Daoy (cell line): ENCODE measurements at regions not wholly inside any gene's neighbourhood (a gene's known extent, or its start where the extent isn't known, plus 50 kb on each side); places are given as distances from the start of the nearest gene placed in this dataset.
"Not testable (repeated sequence)": the region's sequence is repeated elsewhere in the genome, so short reads cannot be mapped to it uniquely, and the experiment has no call there.

Experiments
- DNase-seq: peaks from one replicate; pipeline ENCODE4 v3.0.0-alpha.2; 2015; ENCODE audit warnings: low read depth

DNA sequence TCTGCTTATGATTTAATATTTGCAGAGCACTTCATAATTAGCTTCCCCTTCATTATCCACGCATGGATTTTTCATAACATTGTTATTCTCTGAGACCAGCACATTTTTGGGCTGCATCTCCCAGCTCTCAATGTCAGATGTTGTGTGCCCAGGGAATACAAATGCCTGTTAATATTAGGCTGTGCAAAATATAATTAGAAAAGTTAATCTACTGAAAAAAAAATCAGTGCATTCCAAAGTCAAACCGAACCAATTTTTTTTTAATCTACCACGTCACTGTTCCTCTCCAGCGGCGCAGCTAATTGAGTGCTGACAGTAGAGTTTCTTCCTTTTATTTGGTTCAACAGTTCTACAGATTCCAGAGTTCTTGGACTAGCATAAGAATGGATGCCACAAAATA, 191.0 kb upstream of the RGS6 start:
- no peak for DNase-seq

DNA sequence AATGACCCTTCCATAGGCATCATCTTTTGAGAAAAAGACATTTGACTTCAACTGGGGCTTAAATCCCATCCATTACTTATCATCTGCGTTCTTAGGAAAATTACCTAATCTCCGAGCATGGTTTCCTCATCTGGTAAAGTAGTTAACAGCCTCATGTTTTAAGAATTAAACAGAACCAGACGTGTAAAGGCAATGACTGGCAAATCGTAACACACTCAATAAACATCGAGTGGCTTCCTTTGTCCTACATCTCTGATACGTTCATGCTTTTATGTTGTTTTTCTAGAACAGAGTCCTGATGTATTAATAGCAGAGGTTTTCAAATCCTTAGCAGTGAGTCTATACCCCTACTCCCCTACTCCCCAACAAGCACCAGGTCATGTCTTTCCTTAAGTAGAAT, 189.7 kb upstream of the RGS6 start:
- no peak for DNase-seq

DNA sequence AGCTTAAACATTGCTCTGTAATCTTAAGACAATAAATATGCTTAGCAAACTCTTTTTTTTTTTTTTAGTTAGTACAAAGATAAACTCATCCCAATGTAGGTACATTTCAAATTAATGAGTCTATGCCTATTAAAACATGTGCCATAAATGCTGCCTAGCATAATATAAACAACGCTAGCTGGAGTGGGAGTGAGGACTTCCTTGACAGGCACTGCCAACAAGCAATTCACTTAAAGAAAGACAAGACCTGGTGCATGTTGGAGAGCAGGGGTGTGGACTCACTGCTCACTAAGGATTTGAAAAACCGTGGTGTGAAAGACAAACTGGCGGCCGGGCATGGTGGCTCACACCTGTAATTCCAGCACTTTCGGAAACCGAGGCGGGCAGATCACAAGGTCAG, 187.2 kb upstream of the RGS6 start:
- DNase-seq, result no peak

DNA sequence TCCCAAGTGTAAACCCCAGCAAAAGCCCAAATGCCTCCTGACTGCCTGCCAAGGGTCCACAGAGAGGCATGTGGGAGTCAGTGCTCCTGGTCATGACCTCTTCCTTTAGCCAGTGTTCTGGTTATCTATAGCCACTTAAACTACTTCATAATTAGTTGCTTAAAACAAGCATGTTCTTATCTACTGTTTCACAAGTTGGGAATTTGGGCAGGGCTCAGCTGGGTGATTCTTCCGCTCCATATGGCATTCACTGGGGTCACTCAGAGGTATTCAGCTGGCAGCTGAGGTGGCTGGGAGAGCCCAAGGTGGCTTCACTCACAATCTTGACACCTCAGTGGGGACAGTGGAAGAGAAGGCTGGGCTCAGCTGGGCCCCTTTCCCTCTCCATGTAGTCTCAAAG, 184.0 kb upstream of the RGS6 start:
- DNase-seq, result no peak

DNA sequence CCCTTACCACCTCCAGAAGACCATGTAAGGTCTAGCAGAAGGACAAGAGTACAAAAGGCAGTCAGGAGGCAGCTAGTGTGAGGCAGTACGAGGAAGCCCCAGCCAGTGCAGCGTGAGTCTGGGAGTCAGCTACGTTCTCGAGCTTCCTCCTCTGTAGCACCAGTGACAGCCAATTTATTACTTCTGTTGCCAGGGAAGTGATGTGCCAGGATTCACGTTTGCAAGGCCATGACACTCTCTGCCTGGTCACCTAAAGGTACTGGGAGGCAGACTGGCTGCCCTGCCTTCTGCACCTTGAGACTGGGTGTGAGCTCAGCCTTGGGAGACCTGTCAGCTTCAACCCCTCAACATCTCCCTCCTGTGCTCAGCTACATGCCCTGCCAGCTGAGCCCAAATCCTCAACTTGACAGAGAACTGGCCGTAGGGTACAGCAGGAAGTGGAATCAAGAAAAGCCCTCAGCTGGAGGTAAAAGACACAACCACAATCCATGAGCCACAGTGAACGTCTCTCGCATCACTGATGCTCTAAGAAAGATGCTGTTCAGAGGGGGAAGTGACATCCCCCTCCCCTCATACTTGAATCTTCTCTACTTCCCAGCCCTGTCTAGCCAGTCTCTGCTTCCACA, 182.5 kb upstream of the RGS6 start:
- peak; percentile 43 for DNase-seq

DNA sequence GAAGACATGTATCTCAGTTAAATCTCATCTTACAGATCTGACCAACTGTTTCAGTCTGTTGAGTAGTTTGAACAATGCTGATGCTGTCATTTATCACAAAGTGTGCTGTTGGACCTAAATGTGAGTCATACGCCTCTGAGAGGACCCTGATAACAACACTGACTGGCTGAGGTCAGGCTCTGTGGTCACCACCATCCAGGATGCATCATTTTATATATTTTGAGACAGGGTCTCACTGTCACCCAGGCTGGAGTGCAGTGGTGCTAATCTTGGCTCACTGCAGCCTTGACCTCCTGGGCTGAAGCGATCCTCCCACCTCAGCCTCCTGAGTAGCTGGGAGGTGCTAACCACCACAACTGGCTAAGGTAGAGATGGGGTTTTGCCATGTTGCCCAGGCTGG, 181.0 kb upstream of the RGS6 start:
- peak; percentile 51 for DNase-seq

DNA sequence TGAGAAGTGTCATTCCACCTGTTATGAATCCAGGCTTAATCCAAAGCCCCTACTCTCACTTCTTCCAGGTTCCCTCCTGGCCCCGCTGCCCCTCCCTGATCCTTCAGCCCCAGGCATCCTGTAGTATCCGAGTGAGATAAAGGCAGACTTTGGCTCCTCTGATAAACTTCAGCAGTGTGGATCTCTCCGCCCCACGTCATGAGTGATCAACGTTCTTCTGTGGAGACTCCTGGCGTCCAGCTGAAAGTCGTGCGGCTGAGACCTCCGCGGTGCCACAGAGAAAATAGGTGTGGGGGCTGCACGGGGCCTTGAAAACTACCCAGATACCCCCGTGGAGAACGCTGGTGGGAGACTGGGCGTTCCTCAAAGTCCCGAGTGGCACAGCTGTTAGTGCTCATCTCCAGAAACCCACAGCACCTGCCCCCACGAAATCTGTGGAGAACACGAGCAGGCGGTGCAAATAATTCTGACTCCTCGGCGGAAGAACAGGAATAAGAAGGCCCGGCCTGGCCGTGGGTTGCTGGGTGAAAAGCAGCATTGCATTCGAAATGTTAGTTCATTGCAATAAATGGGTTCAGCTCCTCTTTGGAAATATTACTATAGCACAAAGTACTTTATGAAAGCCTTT, 180.0 kb upstream of the RGS6 start:
- DNase-seq, result no peak

DNA sequence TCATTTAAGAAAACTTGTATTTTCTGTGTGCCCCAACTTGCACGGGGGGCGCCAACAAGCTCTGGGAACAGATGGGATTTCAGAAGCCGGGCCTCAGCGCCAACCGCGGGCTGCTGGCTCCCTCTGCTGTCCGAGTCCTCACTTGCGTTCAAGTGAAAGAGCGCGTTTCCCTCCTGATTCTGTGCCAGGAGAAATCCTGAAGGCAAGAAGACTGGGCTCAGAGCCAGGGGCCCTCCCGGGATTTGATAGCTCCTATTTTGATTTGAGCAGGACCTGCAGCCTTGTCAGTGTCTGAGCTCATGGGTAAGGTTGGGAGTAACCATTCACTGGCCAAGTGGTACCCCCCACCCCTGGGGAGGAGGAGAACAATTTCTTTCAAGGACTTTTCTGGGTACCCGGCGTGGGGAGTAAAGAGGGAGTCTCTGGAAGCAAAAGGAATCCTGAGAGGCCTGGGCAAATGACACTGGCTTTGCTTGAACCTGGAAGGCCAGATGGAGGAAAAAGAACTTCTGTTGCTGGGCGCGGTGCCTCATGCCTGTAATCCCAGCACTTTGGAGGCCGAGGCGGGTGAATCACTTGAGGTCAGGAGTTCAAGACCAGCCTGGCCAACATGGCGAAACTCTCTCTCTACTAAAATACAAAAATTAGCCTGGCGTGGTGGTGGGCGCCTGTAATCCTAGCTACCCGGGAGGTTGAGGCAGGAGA, 179.0 kb upstream of the RGS6 start:
- DNase-seq, result peak; percentile 93

DNA sequence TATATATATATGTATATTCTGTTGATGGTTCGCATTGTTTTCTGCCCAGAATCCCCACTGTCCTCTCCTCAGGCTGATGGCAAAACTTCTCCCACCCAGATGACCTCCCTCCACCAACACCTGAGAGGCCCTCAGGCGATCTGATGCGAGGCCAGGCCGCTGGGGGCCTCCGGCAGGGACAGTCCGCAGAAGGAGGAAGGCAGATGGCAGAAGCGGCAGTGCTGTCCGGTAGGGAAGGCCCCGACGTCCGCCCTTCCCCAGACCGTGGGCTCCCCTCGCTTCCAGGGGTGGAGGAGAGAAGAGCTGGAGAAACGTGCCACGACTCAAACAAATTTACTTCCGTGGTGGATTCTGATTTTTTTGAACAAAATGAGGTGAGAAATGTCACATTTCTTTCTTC, 178.3 kb upstream of the RGS6 start:
- no peak for DNase-seq

DNA sequence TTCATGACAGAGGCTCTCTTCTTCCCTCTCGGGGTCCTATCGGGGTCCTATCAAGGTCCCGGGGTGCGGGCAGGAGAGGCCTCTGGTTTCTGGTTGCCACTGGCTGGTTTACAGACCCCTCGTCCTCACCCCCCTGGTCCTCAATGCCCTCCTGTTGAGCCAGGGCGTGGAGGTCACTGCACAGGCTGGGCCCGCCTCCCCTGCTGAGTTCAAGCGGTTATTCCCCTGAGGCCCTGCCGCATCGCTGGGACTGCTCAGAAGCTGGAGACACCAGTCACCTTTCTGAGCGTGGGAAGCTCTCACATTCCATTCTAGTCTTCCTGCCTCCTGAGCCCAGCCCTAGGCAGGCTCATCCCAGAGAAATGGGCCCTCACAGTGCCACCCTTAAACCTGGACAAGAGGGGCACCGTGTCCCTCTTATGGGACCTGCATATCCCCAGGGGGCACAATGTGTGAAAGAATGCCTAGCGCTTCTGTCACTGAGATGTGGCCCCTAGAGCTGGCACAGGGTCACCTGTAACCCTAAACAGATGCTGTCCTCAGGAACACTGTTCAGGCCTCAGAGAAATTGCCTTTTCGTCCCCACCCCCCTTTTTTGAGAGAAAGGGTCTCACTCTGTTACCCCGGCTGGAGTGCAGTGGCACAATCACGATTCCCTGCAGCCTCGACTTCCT, 177.7 kb upstream of the RGS6 start:
- no peak for DNase-seq

DNA sequence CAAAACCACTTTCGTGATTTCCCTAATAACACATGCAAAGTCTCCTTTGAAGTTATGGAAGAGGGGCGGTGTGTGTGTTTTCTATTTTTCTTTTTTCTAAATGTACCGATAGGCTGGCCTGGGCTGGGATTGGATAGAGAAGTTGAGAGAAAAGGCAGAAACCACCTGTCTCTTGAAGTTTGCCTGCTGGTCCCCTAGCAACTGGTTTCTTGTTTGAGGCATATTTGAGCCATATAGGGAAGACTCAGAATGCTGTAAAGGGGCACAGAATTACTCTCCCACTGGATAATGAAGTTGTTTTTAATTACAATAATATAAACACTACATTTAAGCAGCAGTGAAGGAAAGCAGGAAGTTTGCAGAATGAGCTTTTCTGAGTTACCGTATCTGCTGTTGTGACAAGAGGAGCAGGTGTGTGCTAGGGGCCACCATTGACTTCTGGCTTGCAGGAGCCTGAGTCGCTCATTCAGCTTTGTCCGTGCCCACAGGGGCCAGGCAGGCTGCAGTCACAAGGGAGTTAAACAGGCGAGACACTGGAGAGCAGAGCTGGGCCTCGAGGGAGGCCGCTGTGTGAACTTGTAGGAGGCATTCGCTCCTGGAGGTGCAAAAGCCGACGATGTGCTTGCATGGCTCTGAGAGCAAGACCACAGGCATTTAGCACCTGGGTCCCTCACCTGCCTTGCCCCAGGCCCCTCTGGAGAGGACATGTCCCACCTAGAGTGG, 173.8 kb upstream of the RGS6 start:
- no peak for DNase-seq

DNA sequence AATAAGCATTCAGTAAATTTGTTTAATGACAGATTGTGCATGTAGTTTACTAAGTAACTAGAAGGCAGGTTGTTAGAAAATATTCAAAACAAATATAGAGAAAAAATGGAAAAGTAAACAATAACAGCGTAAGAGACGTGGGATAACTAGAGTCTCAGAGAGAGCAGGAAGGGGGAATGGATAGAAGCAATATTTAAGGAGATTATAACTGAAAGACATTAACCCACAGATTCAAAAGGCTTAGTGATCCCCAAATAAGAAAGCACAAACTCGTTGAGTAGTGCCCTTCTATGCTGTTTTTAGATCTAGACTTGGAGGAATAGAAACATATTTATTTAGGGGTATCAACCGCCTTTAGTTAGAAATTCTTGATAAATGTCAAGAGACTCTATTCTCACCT, 169.7 kb upstream of the RGS6 start:
- no peak for DNase-seq

DNA sequence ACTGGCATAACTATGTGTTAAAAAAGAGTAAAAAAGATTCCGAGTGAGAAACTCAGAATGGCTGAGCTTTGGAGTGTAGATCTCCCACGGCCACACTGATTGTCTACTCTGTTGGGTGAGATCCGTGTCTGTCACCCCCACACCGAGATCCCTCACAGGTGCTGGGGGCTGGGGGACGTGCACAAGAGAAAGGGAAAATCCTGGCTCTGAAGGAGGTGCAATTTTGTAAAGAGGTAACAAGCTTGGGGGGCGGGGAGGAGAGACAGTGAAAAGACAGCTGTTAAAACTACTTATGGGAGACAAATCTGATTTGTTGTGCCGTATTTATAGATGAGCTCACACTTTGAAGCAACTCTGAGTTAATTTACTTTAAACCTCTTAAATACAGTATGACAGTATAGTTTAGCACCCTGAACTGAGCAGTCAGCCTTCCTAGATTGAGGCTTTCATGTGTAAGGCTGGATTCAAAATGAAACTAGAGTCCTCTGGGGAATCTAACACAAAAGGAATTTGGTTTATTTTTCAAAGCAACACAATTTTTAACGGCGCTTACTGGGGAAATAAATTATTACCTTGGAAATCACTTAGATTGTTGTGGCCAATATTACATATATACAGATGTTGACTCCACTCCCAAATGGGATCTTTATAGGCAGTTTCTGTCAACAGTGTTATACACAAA, 167.4 kb upstream of the RGS6 start:
- DNase-seq, result no peak

DNA sequence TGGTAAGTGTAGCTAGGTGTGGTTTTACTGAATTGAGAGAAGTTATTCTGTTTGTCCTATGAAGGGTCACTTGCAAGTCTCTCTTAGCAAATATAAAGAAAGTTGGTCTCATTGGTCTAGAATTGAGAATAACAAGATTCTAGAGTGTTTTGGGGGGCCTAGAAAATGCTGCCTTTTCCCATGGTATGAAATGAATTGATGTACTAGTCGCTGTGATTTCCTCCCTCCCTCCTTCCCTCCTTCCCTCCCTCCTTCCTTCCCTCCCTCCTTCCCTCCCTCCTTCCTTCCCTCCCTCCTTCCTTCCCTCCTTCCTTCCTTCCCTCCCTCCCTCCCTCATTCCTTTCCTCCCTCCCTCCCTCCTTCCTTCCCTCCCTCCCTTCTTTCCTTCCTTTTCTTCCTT, 166.7 kb upstream of the RGS6 start:
- DNase-seq, result no peak

DNA sequence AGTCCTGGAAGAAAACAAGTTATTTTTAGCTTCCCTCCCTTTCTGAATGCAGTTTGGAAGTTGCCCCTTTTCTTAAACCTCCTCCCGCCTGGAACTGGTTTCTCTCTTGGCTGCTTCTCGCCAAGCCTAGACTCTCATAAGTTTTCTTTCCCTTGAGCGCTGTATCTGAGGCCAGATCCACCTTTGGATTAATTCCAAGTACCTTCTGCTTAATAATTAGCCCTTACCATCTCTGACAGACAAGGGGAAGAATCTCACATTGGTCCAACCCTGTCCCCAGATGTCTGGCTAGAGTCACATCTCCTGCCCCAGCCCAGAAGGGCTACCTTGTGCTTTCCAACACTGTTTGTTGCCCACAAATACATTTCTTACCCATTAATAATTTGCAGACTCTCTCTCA, 161.8 kb upstream of the RGS6 start:
- no peak for DNase-seq

DNA sequence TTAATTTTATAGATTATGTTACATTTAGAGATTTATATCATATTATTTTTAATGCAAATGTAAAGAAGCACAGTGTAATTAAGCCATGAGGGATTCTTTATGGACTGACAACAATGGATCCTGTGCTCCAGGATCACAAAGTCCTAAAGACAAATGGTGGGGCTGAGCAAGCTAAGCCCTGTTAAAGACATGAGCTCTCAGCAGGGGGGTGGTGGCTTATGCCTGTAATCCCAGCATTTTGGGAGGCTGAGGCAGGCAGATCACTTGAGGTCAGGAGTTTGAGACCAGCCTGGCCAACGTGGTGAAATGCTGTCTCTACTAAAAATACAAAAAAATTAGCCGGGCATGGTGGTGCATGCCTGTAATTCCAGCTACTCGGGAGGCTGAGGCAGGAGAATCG, 160.8 kb upstream of the RGS6 start:
- DNase-seq, result not testable (repeated sequence)

DNA sequence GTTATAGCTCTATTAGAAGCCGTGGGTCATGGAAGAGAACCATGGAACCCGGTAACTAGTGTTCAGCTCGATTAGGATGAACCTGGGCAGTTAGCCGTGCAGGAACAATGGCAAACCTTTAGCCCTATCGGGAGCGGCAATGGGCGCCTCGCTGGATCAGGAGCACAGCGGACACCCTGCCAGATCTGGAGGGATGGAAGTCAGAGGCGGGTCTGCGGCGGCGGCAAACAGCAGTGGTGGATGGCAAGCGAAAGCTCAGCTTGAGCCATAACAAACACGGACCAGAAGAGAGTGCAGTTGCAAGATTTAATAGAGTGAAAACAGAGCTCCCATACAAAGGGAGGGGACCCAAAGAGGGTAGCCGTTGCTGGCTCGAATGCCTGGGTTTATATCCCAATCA, 160.2 kb upstream of the RGS6 start:
- DNase-seq, result not testable (repeated sequence)

DNA sequence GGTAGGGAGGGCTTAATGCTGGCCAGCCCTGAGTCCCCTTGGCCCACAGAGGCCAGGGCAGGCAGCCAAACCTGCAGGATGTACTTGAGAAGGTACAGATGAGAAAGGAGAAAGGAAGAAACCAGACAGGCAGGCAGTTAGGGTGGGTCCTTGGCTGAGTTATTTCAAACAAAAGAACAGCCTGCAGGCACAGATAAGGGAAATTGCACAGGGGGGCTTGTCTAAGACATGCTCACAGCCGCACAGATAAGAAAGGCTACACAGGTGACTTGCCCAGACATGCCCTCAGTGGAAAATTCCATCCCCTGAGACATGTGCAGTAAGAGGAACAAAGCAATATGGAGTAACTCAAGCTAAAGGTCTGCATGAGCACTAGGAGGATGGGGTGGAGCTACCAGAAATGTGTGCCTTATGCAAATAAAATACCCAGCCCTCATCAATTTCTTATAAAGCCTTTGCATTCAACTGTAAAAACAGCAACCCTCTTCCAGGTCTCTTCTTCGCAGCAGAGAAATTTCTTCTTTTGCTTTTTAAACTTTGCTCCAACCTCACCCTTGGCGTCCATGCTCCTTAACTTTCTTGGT, 158.2 kb upstream of the RGS6 start:
- no peak for DNase-seq

DNA sequence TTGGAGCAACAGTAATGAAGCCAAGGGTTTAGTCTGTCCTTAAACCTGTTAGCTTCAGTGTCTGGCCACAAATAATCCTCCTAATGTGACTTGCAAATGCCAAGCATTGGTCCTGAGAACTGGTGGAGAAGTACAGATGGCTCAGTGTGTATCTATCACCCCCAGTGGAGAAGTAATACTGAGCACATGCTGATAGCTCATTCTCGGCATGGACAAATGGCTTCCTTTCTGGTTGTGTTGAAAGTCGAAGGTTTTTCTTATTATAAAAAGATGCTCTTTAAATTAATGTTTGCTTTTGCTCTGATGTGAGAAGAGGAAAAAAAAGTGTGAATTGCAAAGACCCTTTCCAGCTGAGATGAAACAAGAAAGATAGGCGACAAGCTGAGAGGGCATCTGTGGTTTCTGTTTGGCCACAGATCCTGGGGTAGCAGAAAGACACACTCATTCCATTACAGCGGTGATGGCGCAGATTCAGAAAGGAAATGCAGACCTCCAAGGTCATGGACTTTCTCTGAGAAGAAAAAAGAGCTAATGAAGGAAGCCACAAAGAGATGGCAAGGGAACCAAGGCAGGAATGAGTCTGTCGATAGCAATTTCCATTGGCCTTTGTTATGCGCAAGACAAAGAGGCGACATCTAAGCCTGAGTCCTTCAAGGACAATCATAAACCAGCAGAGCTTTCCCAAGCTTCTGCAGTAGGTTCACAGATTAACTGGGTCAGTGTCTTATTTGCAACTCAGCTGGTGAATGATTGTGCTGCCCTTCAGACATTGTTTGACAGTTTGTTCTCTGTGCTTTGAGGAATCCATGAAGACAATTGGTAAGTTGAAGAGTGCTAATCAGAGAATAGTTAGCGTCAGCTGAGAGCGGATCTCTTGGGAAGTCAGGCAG, 155.5 kb upstream of the RGS6 start:
- DNase-seq, result no peak

DNA sequence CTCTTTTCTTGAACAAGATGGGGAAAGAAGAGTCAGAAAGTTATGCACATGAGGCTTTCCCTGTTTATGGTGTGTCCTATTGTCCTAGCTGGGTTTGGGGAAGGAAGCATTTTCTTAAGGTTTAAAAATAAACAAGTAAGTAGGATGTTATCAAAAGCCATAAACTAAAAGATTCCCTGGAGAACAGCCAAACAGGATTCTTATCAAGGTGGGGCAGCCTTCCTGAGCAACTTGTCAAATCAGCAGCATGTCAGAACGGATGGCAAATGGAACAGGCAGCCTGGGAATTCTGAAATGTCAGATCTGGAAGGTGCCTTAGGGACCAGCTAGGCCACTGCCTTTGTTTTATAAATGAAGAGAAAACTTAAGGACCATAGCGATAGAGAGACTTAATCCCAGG, 152.2 kb upstream of the RGS6 start:
- DNase-seq, result no peak
